Fibroblast of lung (primary cell): ENCODE measurements at regions not wholly inside any gene's neighbourhood (a gene's known extent, or its start where the extent isn't known, plus 50 kb on each side); places are given as distances from the start of the nearest gene placed in this dataset.

Source experiments
- DNase-seq, 2 donors: peaks; one replicate each; pipeline versions ENCODE4 v3.0.0 to v3.0.0-alpha.2; 2010; ENCODE audit warnings: low read depth in 2 of 2
- H2AFZ ChIP-seq: 2 replicates; pipeline ENCODE4 v1.5.1; 2012; ENCODE audit warnings: low read length, control low read depth, inconsistent platforms
- H3K27ac ChIP-seq: 2 replicates; pipeline ENCODE4 v1.5.1; 2011; ENCODE audit warnings: low read length, control low read depth; ENCODE audit not compliant: insufficient read depth
- H3K27me3 ChIP-seq: 2 replicates; pipeline ENCODE4 v1.5.1; 2011; ENCODE audit warnings: mild to moderate bottlenecking, low read length; ENCODE audit not compliant: control insufficient read depth, insufficient read depth
- H3K36me3 ChIP-seq: 2 replicates; pipeline ENCODE4 v1.5.1; 2011; ENCODE audit warnings: low read length; ENCODE audit not compliant: control insufficient read depth, insufficient read depth
- H3K4me1 ChIP-seq: 2 replicates; pipeline ENCODE4 v1.5.1; 2011; ENCODE audit warnings: low read length; ENCODE audit not compliant: control insufficient read depth, insufficient read depth; ENCODE audit errors: extremely low read depth
- H3K4me2 ChIP-seq: 2 replicates; pipeline ENCODE4 v1.5.1; 2011; ENCODE audit warnings: low read length, control low read depth; ENCODE audit not compliant: insufficient read depth; ENCODE audit errors: extremely low read depth
- H3K4me3 ChIP-seq, 4 experiments: fragments of 200-600 bp in 1 of 4; sonication (generic) in 1 of 4; replicated peaks in 1 of 4; 2 replicates each; pipeline ENCODE4 v1.5.1; 2011 to 2016; ENCODE audit warnings: low read length in 4 of 4, low read depth in 3 of 4, mild to moderate bottlenecking in 3 of 4, control low read depth in 2 of 4, inconsistent platforms in 1 of 4, mixed read lengths in 1 of 4; ENCODE audit not compliant: insufficient read depth in 1 of 4; ENCODE audit errors: control extremely low read depth in 1 of 4
- H3K79me2 ChIP-seq: 2 replicates; pipeline ENCODE4 v1.5.1; 2012; ENCODE audit warnings: mild to moderate bottlenecking, low read length, inconsistent platforms; ENCODE audit not compliant: control insufficient read depth, insufficient read depth
- H3K9ac ChIP-seq: 2 replicates; pipeline ENCODE4 v1.5.1; 2011; ENCODE audit warnings: mild to moderate bottlenecking, low read length, control low read depth; ENCODE audit not compliant: insufficient read depth
- H3K9me3 ChIP-seq: 2 replicates; pipeline ENCODE4 v1.5.1; 2012; ENCODE audit warnings: low read depth, low read length; ENCODE audit not compliant: control insufficient read depth, insufficient read depth
- H4K20me1 ChIP-seq: 2 replicates; pipeline ENCODE4 v1.5.1; 2011; ENCODE audit warnings: low read length; ENCODE audit not compliant: control insufficient read depth, insufficient read depth; ENCODE audit errors: extremely low read depth
- CTCF ChIP-seq, 2 donors: IDR thresholded peaks in 1 of 2; conservative IDR thresholded peaks in 1 of 2; 1 replicate in 1 of 2; 2 replicates in 1 of 2; pipeline ENCODE4 v1.5.1; 2011 to 2012; ENCODE audit warnings: low read length in 2 of 2, control low read depth in 1 of 2, inconsistent platforms in 1 of 2, low read depth in 1 of 2, mild to moderate bottlenecking in 1 of 2
- EZH2 ChIP-seq: IDR thresholded peaks from 2 replicates; pipeline ENCODE4 v1.5.1; 2012; ENCODE audit warnings: low read length, control low read depth, mild to moderate bottlenecking; ENCODE audit errors: missing control alignments

- Histone ChIP-seq H3K9ac (no peak overlapping the region), H3K36me3 (no peaks in the 10 kb centered on the region), H3K79me2 (no peaks in the 10 kb centered on the region), H3K4me3 (no peak overlapping the region), H3K4me2 (no peak overlapping the region), H3K9me3 (no peaks in the 10 kb centered on the region), H4K20me1 (no peaks in the 10 kb centered on the region), H3K4me1 (no peaks in the 10 kb centered on the region), H3K27ac (no peak overlapping the region), H3K27me3 (no peaks in the 10 kb centered on the region), H2AFZ (no peak overlapping the region)
- no peak for DNase-seq
- TF ChIP-seq EZH2 (no peak), CTCF (conservative IDR thresholded peaks at IDR 0.05 in 1 of 2, IDR thresholded peaks at IDR 0.05 in 1 of 2; ENCODE audit: low read depth in 1 of 2, low read length in 2 of 2) (no peak)
Measured at GRCh38 chr4:12028258-12028657, 599.6 kb upstream of the HS3ST1 start.

GRCh38 chr4:12022409-12022808 lies 593.7 kb upstream of the HS3ST1 start:
- H3K36me3 ChIP-seq = no peaks in the 10 kb centered on the region
- no peak for DNase-seq

GRCh38 chr4:12016729-12017128 lies 588.0 kb upstream of the HS3ST1 start:
- no peak overlapping the region for H3K27ac ChIP-seq
- H3K4me3 ChIP-seq = no peak overlapping the region
- no peaks in the 10 kb centered on the region for H3K27me3 ChIP-seq
- H2AFZ ChIP-seq = no peak overlapping the region
- TF ChIP-seq CTCF (conservative IDR thresholded peaks at IDR 0.05 in 1 of 2, IDR thresholded peaks at IDR 0.05 in 1 of 2; ENCODE audit: low read depth in 1 of 2, low read length in 2 of 2) = no peak
- TF ChIP-seq EZH2 = no peak
- H3K4me1 ChIP-seq = no peaks in the 10 kb centered on the region
- H3K4me2 ChIP-seq = no peak overlapping the region
- H3K36me3 ChIP-seq = no peaks in the 10 kb centered on the region
- no peak overlapping the region for H3K9ac ChIP-seq
- no peaks in the 10 kb centered on the region for H4K20me1 ChIP-seq
- DNase-seq = no peak
- no peaks in the 10 kb centered on the region for H3K79me2 ChIP-seq
- no peaks in the 10 kb centered on the region for H3K9me3 ChIP-seq

More at GRCh38 chr4:12022409-12022808, 593.7 kb upstream of the HS3ST1 start:
- Histone ChIP-seq H3K79me2 (no peaks in the 10 kb centered on the region), H4K20me1 (no peaks in the 10 kb centered on the region), H3K9ac (no peak overlapping the region), H3K27me3 (no peaks in the 10 kb centered on the region), H3K4me1 (no peaks in the 10 kb centered on the region), H3K27ac (no peak overlapping the region), H3K4me2 (no peak overlapping the region), H3K9me3 (no peaks in the 10 kb centered on the region), H2AFZ (no peak overlapping the region), H3K4me3 (no peak overlapping the region)
- TF ChIP-seq CTCF (conservative IDR thresholded peaks at IDR 0.05 in 1 of 2, IDR thresholded peaks at IDR 0.05 in 1 of 2; ENCODE audit: low read depth in 1 of 2, low read length in 2 of 2) = no peak
- no peak for TF ChIP-seq EZH2
